Activated T-helper 2 cell treated with anti-CD3 and anti-CD28 coated beads, Interferon-gamma antibody, Interleukin-2, Interleukin-4, amounts not matched to agents 10 μg/mL and 5 μg/mL and 100 μg/mL, durations not matched to agents 14 hours and 24 hours and 36 hours (primary cell): ENCODE measurements at regions not wholly inside any gene's neighbourhood (a gene's known extent, or its start where the extent isn't known, plus 50 kb on each side); places are given as distances from the start of the nearest gene placed in this dataset.
"Not testable (repeated sequence)": the region's sequence is repeated elsewhere in the genome, so short reads cannot be mapped to it uniquely, and the experiment has no call there.

Experiments used
- DNase-seq: peaks from one replicate; pipeline ENCODE4 v3.0.0; 2021; ENCODE audit warnings: low spot score
- H3K27ac Mint-ChIP-seq: one replicate; pipeline ENCODE4 v1.8.0; 2021; ENCODE audit warnings: mixed read lengths
- H3K27me3 Mint-ChIP-seq: one replicate; pipeline ENCODE4 v1.8.0; 2021; ENCODE audit warnings: low read depth, mixed read lengths
- H3K36me3 Mint-ChIP-seq: one replicate; pipeline ENCODE4 v1.8.0; 2021; ENCODE audit warnings: low read depth, mixed read lengths
- H3K4me1 Mint-ChIP-seq: one replicate; pipeline ENCODE4 v1.8.0; 2021; ENCODE audit warnings: low read depth, mixed read lengths
- H3K4me3 Mint-ChIP-seq: one replicate; pipeline ENCODE4 v1.8.0; 2021; ENCODE audit warnings: low read depth, mild to moderate bottlenecking, moderate library complexity, mixed read lengths
- H3K9me3 Mint-ChIP-seq: one replicate; pipeline ENCODE4 v1.8.0; 2021; ENCODE audit warnings: mixed read lengths
- intact Hi-C: fragments of 100-400 bp; cut with micrococcal nuclease; formaldehyde crosslinking; loops from one replicate; pipeline ENCODE4 v1.15.1; 2023

- Mint-ChIP-seq H3K4me1 (no peaks in the 10 kb centered on the region), H3K9me3 (peaks cover 61% of the 10 kb centered on the region), H3K27ac (no peak overlapping the region), H3K4me3 (no peak overlapping the region), H3K36me3 (no peaks in the 10 kb centered on the region), H3K27me3 (no peaks in the 10 kb centered on the region)
- no peak for DNase-seq
- intact Hi-C loops, result no loop called here
Measured at GRCh38 chr13:82176751-82177150, 1705.5 kb downstream of the SLITRK1 start.

DNA sequence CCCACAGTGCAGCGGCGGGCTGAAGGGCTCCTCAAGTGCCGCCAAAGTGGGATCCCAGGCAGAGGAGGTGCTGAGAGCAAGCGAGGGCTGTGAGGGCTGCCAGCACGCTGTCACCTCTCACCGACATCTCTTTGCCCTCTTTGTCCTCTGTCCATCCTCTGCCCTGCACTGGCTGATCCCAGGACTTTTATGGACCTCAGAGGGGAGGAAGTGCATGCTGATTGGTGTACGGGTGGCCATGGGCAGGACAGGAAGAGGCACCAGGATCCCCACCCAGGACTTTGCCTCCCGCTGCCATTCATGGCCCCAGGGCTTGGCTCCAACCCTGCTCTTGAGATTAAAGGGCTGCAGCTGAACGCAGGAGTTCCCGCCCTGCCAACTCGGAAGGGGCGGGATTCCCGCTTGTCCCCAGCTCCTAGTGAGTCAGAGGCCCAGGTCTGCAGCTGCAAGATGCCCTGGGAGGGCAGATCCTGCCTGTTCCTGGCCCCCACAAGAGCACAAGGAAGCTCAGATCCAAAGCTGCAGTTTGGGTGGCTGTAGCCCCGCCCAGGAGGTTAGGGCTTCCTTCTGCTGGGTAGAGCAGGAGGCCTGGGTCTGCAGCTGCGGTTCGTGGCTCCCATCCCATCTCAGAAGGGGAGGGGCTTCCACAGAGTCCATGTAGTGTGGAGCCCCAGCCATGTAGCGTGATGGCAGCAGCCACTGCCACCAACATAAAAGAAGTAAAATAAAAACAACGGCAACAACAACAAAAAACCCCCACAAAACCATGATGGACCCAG lies 1716.7 kb downstream of the SLITRK1 start:
- Mint-ChIP-seq H3K4me3 (no peak overlapping the region), H3K27ac (no peak overlapping the region), H3K27me3 (no peaks in the 10 kb centered on the region), H3K36me3 (no peaks in the 10 kb centered on the region), H3K9me3 (peaks cover 51% of the 10 kb centered on the region), H3K4me1 (no peaks in the 10 kb centered on the region)
- DNase-seq, result no peak
- intact Hi-C loops, result no loop called here

DNA sequence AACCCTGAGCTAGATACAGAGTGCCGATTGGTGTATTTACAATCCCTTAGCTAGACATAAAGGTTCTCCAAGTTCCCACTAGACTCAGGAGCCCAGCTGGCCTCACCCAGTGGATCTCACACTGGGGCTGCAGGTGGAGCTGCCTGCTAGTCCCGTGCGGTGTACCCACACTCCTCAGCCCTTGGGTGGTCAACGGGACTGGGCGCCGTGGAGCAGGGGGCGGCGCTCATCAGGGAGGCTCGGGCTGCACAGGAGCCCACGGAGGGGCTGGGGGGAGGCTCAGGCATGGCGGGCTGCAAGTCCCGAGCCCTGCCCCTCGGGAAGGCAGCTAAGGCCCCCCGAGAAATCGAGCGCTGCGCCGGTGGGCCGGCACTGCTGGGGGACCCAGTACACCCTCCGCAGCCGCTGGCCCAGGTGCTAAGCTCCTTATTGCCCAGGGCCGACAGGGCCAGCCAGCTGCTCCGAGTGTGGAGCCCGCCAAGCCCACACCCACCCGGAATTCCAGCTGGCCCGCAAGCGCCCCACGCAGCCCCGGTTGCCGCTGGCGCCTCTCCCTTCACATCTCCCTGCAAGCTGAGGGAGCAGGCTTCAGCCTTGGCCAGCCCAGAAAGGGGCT lies 1717.4 kb downstream of the SLITRK1 start:
- H3K27ac Mint-ChIP-seq, H3K36me3 Mint-ChIP-seq, H3K4me1 Mint-ChIP-seq, H3K27me3 Mint-ChIP-seq, H3K4me3 Mint-ChIP-seq, DNase-seq, intact Hi-C loops: not testable (repeated sequence)
- peaks cover 44% of the 10 kb centered on the region for H3K9me3 Mint-ChIP-seq

- Mint-ChIP-seq H3K9me3 (peaks cover 46% of the 10 kb centered on the region), H3K27ac (no peak overlapping the region), H3K4me3 (no peak overlapping the region), H3K27me3 (no peaks in the 10 kb centered on the region), H3K36me3 (no peaks in the 10 kb centered on the region), H3K4me1 (no peaks in the 10 kb centered on the region)
- DNase-seq, result no peak
- intact Hi-C loops, result no loop called here
Measured at GRCh38 chr13:82147526-82147925, 1734.7 kb downstream of the SLITRK1 start.

DNA sequence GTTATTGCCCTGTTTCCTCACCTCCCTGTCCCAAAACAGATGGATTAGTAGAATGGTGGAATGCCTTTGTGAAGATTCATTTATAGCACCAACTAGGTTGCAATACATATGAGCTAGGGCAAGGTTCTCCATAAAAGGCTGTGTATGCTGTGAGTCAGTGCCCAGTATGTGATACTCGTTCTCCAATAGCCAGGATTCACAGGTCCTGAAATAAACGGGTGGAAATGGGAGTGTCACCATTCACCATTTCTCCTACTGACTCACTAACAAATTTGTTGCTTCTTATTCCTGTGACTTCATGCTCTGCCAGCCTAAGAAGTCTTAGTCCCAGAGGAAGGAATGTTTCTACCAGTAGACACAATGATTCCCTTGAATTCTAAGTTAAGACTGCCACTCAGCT lies 1745.4 kb downstream of the SLITRK1 start:
- H3K4me3 Mint-ChIP-seq, result no peak overlapping the region
- peaks cover 28% of the 10 kb centered on the region for H3K9me3 Mint-ChIP-seq
- no peaks in the 10 kb centered on the region for H3K36me3 Mint-ChIP-seq
- no peaks in the 10 kb centered on the region for H3K4me1 Mint-ChIP-seq
- DNase-seq, result no peak
- intact Hi-C loops, result no loop called here
- no peaks in the 10 kb centered on the region for H3K27me3 Mint-ChIP-seq
- H3K27ac Mint-ChIP-seq, result no peak overlapping the region

DNA sequence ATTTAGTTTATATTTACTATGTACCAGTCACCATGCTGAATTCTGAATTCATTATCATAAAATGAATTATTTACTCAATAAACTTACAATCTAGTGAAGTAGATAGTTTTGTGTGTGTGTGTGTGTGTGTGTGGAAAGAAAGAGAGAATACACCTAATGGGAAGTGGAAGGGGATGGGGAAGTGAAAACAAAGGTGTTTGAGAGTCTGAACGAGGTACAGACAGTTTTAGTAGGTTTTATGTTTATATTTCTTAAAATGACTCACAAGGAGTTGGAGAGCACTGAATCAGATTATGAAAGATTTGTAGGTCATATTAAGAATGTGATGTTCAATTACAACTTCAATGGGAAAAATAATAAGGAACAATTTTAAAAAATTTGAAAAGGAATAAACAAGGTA lies 1753.0 kb downstream of the SLITRK1 start:
- no peak overlapping the region for H3K27ac Mint-ChIP-seq

GRCh38 chr13:82118589-82118988 lies 1763.7 kb downstream of the SLITRK1 start:
- H3K27ac Mint-ChIP-seq, result no peak overlapping the region
- no peaks in the 10 kb centered on the region for H3K36me3 Mint-ChIP-seq
- peaks cover 29% of the 10 kb centered on the region for H3K9me3 Mint-ChIP-seq
- intact Hi-C loops, result no loop called here
- no peak overlapping the region for H3K4me3 Mint-ChIP-seq
- no peaks in the 10 kb centered on the region for H3K4me1 Mint-ChIP-seq
- no peaks in the 10 kb centered on the region for H3K27me3 Mint-ChIP-seq
- no peak for DNase-seq

More for the DNA sequence above, 1753.0 kb downstream of the SLITRK1 start:
- H3K9me3 Mint-ChIP-seq, result peaks cover 22% of the 10 kb centered on the region
- H3K36me3 Mint-ChIP-seq, result no peaks in the 10 kb centered on the region
- intact Hi-C loops, result no loop called here
- H3K4me1 Mint-ChIP-seq, result no peaks in the 10 kb centered on the region
- H3K4me3 Mint-ChIP-seq, result no peak overlapping the region
- no peaks in the 10 kb centered on the region for H3K27me3 Mint-ChIP-seq
- DNase-seq, result no peak

DNA sequence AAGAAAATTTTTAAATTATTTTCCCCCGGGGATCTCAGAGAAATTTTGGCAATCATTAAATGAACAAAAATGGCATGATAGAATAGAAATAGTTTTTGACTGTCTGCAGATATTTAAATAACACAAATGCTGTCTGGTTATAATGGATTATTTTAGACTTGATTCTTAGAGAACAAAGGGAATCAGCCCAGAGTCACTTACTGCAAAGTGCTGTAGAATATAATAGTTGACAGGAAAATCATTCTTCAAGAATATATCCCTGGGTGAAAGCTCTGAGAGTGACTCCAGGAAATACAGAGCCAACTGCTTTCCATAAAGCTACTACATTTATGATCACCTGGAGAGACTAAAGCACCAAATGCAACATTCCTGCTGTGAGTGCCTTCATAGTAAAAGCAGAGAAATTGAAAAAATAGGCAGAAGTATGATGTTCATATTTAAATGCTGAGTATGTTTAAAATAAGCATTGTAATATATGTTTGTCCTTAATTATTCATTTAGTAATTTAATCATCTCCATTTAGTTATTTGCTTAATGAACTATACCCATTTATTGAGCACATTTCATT lies 1765.8 kb downstream of the SLITRK1 start:
- Mint-ChIP-seq H3K4me3 (no peak overlapping the region), H3K27me3 (no peaks in the 10 kb centered on the region), H3K27ac (no peak overlapping the region), H3K36me3 (no peaks in the 10 kb centered on the region), H3K4me1 (no peaks in the 10 kb centered on the region), H3K9me3 (peaks cover 22% of the 10 kb centered on the region)
- intact Hi-C loops, result no loop called here
- DNase-seq, result no peak

- no peak for DNase-seq
- intact Hi-C loops, result no loop called here
- H3K4me1 Mint-ChIP-seq, result no peaks in the 10 kb centered on the region
- H3K36me3 Mint-ChIP-seq, result no peaks in the 10 kb centered on the region
- H3K9me3 Mint-ChIP-seq, result peaks cover 30% of the 10 kb centered on the region
- H3K4me3 Mint-ChIP-seq, result no peak overlapping the region
- H3K27ac Mint-ChIP-seq, result no peak overlapping the region
- H3K27me3 Mint-ChIP-seq, result no peaks in the 10 kb centered on the region
Measured at GRCh38 chr13:82115391-82115790, 1766.9 kb downstream of the SLITRK1 start.

- no peaks in the 10 kb centered on the region for H3K36me3 Mint-ChIP-seq
- H3K9me3 Mint-ChIP-seq, result peaks cover 32% of the 10 kb centered on the region
- no peak overlapping the region for H3K27ac Mint-ChIP-seq
- no peak for DNase-seq
- no peaks in the 10 kb centered on the region for H3K4me1 Mint-ChIP-seq
- H3K4me3 Mint-ChIP-seq, result no peak overlapping the region
- no peaks in the 10 kb centered on the region for H3K27me3 Mint-ChIP-seq
- intact Hi-C loops, result no loop called here
Measured at GRCh38 chr13:82096256-82096655, 1755.3 kb upstream of the SPRY2 start.

- no peak overlapping the region for H3K4me3 Mint-ChIP-seq
- H3K4me1 Mint-ChIP-seq, result no peaks in the 10 kb centered on the region
- H3K9me3 Mint-ChIP-seq, result peaks cover 31% of the 10 kb centered on the region
- H3K36me3 Mint-ChIP-seq, result no peaks in the 10 kb centered on the region
- intact Hi-C loops, result no loop called here
- no peaks in the 10 kb centered on the region for H3K27me3 Mint-ChIP-seq
- no peak for DNase-seq
- no peak overlapping the region for H3K27ac Mint-ChIP-seq
Measured at GRCh38 chr13:82092312-82092711, 1751.4 kb upstream of the SPRY2 start.

DNA sequence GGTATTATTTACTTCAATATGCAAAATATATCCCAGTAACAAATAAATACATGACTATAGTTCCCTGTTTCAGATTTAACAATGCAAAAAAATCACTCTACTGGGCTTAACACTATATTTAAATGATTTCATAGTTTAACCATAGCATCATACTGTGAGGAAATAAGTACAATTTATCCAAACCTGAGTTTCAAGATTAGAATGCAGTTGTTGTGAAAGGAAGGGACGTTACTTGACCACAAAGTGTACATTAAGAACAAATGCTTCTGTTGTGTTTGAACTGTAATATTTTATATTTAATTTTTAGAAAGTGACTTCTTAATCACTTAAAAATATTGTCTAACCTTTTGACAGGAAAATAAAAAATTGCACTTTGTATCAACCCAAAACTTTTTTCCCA lies 1747.9 kb upstream of the SPRY2 start:
- intact Hi-C loops, result no loop called here
- H3K4me1 Mint-ChIP-seq, result no peaks in the 10 kb centered on the region
- H3K27me3 Mint-ChIP-seq, result no peaks in the 10 kb centered on the region
- H3K4me3 Mint-ChIP-seq, result no peak overlapping the region
- DNase-seq, result no peak
- peaks cover 28% of the 10 kb centered on the region for H3K9me3 Mint-ChIP-seq
- no peak overlapping the region for H3K27ac Mint-ChIP-seq
- H3K36me3 Mint-ChIP-seq, result no peaks in the 10 kb centered on the region

GRCh38 chr13:82076496-82076895 lies 1735.6 kb upstream of the SPRY2 start:
- peaks cover 29% of the 10 kb centered on the region for H3K9me3 Mint-ChIP-seq
- H3K27me3 Mint-ChIP-seq, result no peaks in the 10 kb centered on the region
- H3K36me3 Mint-ChIP-seq, result no peaks in the 10 kb centered on the region
- intact Hi-C loops, result no loop called here
- H3K4me1 Mint-ChIP-seq, result no peaks in the 10 kb centered on the region
- H3K4me3 Mint-ChIP-seq, result no peak overlapping the region
- DNase-seq, result no peak
- no peak overlapping the region for H3K27ac Mint-ChIP-seq
